Ascending aorta (tissue), 2 donors: ENCODE measurements at regions not wholly inside any gene's neighbourhood (a gene's known extent, or its start where the extent isn't known, plus 50 kb on each side); places are given as distances from the start of the nearest gene placed in this dataset.
"Not testable (repeated sequence)": the region's sequence is repeated elsewhere in the genome, so short reads cannot be mapped to it uniquely, and the experiment has no call there.

ENCODE experiments used
- DNase-seq, 2 donors: peaks; one replicate each; pipeline ENCODE4 v3.0.0-alpha.2; 2019; ENCODE audit warnings: low spot score in 2 of 2
- H3K27ac ChIP-seq, 2 donors: fragments of 200-600 bp; sonication (generic); one replicate each; pipeline ENCODE4 v1.5.1; 2016 to 2017; ENCODE audit warnings: mild to moderate bottlenecking in 1 of 2
- H3K27me3 ChIP-seq: fragments of 200-600 bp; sonication (generic); one replicate; pipeline ENCODE4 v1.5.1; 2017
- H3K36me3 ChIP-seq, 2 donors: fragments of 200-600 bp; sonication (generic); one replicate each; pipeline ENCODE4 v1.5.1; 2016
- H3K4me1 ChIP-seq, 2 donors: fragments of 200-600 bp; sonication (generic); one replicate each; pipeline ENCODE4 v1.5.1; 2016 to 2017; ENCODE audit warnings: mild to moderate bottlenecking in 1 of 2
- H3K4me3 ChIP-seq, 2 donors: fragments of 200-600 bp; sonication (generic); one replicate each; pipeline ENCODE4 v1.5.1; 2016 to 2017; ENCODE audit warnings: mild to moderate bottlenecking in 1 of 2
- H3K9me3 ChIP-seq, 2 donors: fragments of 200-600 bp; sonication (generic); one replicate each; pipeline ENCODE4 v1.5.1; 2016
- CTCF ChIP-seq, 3 experiments: fragments of 200-600 bp in 2 of 3; fragments of 450-650 bp in 1 of 3; sonication (generic) in 2 of 3; IDR thresholded peaks; one replicate each; pipeline ENCODE4 v1.5.1; 2016 to 2019; ENCODE audit warnings: antibody characterized with exemption in 3 of 3, mild to moderate bottlenecking in 1 of 3, moderate library complexity in 1 of 3
- intact Hi-C: fragments of 100-400 bp; cut with DNase I; formaldehyde crosslinking; loops from one replicate; pipeline ENCODE4 v1.15.1; 2023

GRCh38 chr21:31786164-31786920, 54.4 kb upstream of the SCAF4 start:
- no peak for DNase-seq
- Histone ChIP-seq H3K4me3 (no peak overlapping the region), H3K27me3 (no peaks in the 10 kb centered on the region), H3K9me3 (no peaks in the 10 kb centered on the region), H3K36me3 (no peaks in the 10 kb centered on the region), H3K4me1 (no peaks in the 10 kb centered on the region), H3K27ac (no peak overlapping the region)
- TF ChIP-seq CTCF (IDR thresholded peaks at IDR 0.05) = no peak
- intact Hi-C loops = loop anchor here (5.0 kb wide), 1 partner anchor 471 kb away; no protein-coding TSS in a partner anchor

GRCh38 chr21:31785237-31786163, 53.6 kb upstream of the SCAF4 start:
- peak in 1 of 2 donors; percentile 70 for DNase-seq
- H3K27me3 ChIP-seq, H3K36me3 ChIP-seq, H3K4me1 ChIP-seq, H3K27ac ChIP-seq, H3K9me3 ChIP-seq, H3K4me3 ChIP-seq: not testable (repeated sequence)
- intact Hi-C loops = loop anchor here (5.0 kb wide), 1 partner anchor 472 kb away; no protein-coding TSS in a partner anchor
- peak; percentile 48 to 73 (median 64) for TF ChIP-seq CTCF (IDR thresholded peaks at IDR 0.05)

- DNase-seq = peak in 1 of 2 donors; percentile 65
- Histone ChIP-seq H3K9me3 (no peaks in the 10 kb centered on the region), H3K27me3 (no peaks in the 10 kb centered on the region), H3K27ac (no peak overlapping the region), H3K4me3 (no peak overlapping the region), H3K4me1 (no peaks in the 10 kb centered on the region), H3K36me3 (no peaks in the 10 kb centered on the region)
- intact Hi-C loops = no loop called here
- no peak for TF ChIP-seq CTCF (IDR thresholded peaks at IDR 0.05)
Observed at GRCh38 chr21:31781737-31782136, 49.8 kb upstream of the SCAF4 start.
